SHP77 (cell line): ENCODE measurements at regions not wholly inside any gene's neighbourhood (a gene's known extent, or its start where the extent isn't known, plus 50 kb on each side); places are given as distances from the start of the nearest gene placed in this dataset.

ENCODE experiments used
- DNase-seq, 2 experiments: peaks; one replicate each; lab custom pipeline; 2025; lab: John Stamatoyannopoulos, UW

DNA sequence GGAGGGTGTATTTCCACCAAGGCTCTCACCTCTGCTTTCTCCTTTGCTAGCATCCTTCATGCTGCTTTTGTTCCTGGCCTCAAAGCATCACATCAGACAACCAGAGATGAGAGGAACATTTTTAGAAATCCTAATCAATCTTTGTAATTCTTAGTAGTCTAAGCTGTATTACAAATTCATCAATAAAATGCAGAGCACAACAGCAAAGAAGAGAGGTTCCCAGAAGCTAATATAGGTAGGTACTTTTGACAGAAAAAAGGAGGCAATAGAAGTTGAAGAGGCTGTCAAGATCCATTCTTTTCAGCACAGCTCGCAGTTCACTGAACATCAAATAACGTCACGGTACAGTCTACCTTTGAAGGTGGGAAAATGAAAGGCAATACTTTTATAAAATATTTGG lies 265.2 kb upstream of the SYT1 start:
- DNase-seq = no peak

DNA sequence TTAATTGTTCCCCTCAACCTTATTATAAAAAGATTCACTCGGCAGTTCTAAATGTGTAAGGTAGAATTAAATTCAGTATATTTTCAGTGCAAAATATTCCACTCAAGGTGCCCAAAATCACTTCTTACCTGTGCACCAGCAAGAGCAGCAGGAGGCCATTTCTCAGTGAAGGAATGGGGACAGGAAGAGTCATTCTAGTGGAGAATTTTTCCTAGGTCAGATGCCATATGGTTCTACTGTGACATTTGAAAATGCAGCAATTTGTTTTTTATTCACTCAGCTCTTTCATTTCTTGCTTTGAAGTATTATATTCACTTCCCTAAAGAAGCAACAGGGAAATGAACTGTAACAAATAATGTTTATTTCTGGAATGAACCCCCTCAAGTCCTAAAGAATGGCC lies 264.0 kb upstream of the SYT1 start:
- no peak for DNase-seq

DNA sequence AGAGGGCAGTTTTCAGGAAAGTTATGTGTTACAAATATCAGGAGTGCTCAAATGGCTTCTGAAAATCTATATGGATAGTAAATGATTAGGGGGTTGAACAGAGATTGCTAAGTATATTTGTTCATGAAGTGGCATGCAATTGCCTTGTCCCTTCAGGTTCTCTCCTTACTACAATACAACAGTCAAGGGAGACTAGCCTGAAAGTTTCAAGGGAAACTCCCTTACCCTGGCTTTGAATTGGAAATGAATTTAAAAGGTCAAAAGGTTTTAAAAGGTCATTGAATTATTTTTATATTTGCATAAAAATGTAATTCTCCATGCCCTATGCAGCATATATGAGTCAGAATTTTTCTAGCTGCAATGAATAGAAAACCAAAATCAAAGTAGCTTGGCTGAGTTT lies 253.1 kb upstream of the SYT1 start:
- no peak for DNase-seq

DNA sequence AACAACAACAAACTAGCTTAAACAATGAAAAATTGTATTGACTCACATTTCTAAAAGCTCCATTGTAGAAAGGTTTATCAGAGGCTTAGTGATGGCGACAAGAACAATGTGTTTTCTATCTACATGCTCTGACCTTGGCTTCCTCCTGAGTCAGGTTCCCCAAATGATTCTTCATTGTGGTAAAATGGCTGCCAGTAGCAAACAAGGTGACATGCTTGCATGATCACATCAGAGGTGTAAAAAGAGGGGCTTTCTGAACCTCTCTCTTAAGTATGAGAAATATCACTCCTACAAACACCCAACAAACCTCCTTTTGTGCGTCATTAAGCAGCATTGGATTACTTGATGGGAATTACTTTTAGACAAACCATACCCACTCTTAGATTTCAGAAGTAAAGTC lies 252.4 kb upstream of the SYT1 start:
- DNase-seq = no peak

DNA sequence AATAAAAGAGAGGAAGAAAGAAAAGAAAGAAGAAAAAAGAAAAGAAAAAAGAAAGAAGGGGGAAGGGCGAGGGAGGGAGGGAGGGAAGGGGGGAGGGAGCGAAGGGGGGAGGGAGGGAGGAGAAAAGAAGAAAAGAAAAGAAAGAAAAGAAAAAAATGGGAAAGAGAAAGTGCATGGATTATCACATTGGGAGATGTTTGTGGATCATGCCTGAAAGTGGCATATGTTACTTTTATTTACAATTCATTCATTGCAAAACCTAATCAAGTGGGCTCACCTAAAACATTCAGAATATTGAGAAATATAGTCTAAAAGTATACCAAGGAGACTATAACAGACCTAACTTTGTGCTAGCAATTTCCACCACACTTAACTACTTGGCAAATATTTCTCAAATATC lies 246.9 kb upstream of the SYT1 start:
- no peak for DNase-seq

- DNase-seq = no peak
Measured at GRCh38 chr12:78622529-78623195, 241.9 kb upstream of the SYT1 start.

GRCh38 chr12:78628491-78629100 lies 236.0 kb upstream of the SYT1 start:
- no peak for DNase-seq

- peak; percentile 63 to 72 for DNase-seq
Measured at GRCh38 chr12:78636231-78636855, 228.2 kb upstream of the SYT1 start.

GRCh38 chr12:78641837-78642423 lies 222.6 kb upstream of the SYT1 start:
- DNase-seq = no peak

DNA sequence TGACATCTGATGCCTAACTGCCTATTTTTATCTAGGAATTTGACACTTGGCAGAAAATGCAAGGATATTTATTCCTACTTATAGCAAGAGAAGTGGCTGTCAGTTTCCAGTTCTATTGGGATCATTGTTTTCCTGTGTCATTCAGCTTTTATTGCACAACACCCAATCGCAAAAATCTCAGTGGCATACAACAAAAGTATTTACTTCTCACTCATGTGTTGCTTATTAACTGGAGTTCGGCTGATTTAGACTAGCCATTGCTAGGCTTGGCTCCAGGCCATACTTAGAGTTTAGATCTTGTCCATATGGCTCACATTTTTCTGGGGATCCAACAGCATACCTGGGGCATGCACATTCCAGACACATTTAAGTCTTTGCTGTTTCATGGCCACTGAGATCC lies 218.6 kb upstream of the SYT1 start:
- DNase-seq = no peak

- no peak for DNase-seq
Measured at GRCh38 chr12:78651755-78652154, 212.8 kb upstream of the SYT1 start.

DNA sequence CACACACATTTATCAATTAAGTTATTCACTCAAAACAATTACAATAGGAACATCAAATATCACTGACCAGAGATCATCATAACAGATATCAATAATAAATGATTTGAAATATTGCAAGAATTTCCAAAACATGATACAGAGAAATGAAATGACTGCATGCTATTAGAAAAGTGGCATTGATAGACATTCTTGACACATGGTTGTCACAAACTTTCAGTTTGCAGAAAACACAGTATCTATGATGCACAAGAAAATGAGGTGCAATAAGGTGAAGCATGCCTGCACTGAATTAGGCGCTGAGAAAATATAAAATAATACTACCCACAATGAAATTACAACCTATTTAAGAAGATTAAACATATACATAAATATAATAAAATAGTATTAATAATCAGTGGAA lies 198.0 kb upstream of the SYT1 start:
- no peak for DNase-seq

GRCh38 chr12:78671295-78671694 lies 193.3 kb upstream of the SYT1 start:
- no peak for DNase-seq

- DNase-seq = no peak
Measured at GRCh38 chr12:78672033-78672432, 192.5 kb upstream of the SYT1 start.

GRCh38 chr12:78674311-78675090 lies 190.1 kb upstream of the SYT1 start:
- DNase-seq = no peak

GRCh38 chr12:78680596-78680995 lies 184.0 kb upstream of the SYT1 start:
- no peak for DNase-seq

- DNase-seq = no peak
Measured at GRCh38 chr12:78683031-78683430, 181.5 kb upstream of the SYT1 start.

DNA sequence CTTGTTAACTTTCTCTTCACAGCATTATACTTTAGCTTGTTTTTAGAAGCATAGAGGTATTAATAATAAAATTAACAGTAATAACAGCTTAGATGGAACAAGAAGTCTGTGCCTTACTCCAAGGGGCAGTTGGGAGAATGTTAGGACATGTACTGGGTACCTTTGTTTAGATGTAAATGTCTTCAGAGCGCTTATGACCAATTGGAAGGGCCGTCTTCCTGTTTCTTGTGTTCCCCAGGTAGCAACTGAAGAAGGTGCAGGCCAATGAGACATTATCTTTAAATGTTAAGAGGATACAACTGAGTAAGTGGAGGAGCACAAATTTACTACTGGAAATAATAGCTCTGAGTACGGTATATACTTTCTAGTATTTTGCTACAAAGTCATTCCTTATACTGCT lies 180.9 kb upstream of the SYT1 start:
- DNase-seq = no peak

DNA sequence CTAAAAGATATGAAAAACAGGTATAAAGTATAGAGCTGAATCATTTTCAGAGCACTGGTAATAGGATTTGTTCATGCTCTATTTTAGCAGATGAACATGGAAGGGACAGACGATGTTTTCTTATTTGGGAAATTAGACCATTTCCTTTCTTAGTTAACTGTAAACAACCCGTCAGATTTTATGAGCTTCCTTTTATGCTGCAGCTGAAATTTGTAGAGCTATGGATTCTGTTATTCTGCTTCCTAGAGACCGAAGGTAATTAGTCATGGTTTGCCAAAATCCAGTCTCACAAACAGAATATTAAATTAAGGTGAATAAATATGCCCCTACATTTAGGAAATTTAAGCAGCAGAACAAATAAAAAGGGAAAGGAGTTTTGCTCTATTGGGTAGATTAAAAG lies 180.2 kb upstream of the SYT1 start:
- no peak for DNase-seq

DNA sequence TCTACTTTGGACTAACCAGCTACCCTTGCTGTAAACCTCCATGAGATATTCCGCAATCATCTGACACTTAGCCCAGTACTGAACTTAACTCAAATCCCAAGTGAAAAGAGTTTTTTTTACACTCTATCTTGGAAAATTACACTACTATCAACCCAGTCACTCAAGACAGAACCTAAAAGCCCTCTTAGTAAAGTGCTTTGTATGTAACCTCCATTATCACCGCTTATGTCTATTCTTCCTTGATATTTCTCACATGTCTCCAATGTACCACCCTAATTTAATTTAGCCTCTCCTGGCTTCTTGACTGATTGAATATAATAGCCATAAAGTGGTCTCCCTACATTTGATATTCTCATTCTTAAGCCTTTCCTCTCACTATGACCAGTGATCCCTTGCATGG lies 168.8 kb upstream of the SYT1 start:
- no peak for DNase-seq

DNA sequence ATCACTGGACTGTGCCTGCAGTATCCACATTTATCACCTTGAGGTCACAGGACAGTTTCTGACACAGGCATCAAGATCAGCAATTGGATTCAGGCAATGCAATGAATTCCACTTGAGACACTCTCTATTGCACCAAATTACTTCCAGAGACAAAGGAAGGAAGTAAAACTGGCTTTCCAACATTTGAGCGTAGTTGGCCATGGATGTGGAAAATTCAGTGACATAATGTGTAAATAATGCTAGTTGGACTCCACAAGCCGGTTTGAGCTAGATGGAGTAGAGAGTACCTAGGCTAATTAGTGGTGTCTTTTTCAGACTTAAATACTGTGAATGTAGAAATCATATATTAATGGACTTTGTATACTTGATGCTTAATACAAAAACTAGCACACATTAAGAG lies 168.3 kb upstream of the SYT1 start:
- DNase-seq = no peak

GRCh38 chr12:78697817-78698415 lies 166.7 kb upstream of the SYT1 start:
- DNase-seq = no peak
